BLaER1 (cell line): ENCODE measurements at regions not wholly inside any gene's neighbourhood (a gene's known extent, or its start where the extent isn't known, plus 50 kb on each side); places are given as distances from the start of the nearest gene placed in this dataset.

Source experiments
- H3K27ac ChIP-seq: shearing (Covaris generic); formaldehyde crosslinking; 2 replicates; pipeline ENCODE4 v1.8.1; 2022
- H3K27me3 ChIP-seq: shearing (Covaris generic); formaldehyde crosslinking; 2 replicates; pipeline ENCODE4 v1.8.1; 2022
- H3K36me3 ChIP-seq: shearing (Covaris generic); formaldehyde crosslinking; 2 replicates; pipeline ENCODE4 v1.8.1; 2022
- H3K4me1 ChIP-seq: shearing (Covaris generic); formaldehyde crosslinking; 2 replicates; pipeline ENCODE4 v1.8.1; 2022
- H3K4me2 ChIP-seq: shearing (Covaris generic); formaldehyde crosslinking; 2 replicates; pipeline ENCODE4 v1.8.1; 2022
- H3K4me3 ChIP-seq: shearing (Covaris generic); formaldehyde crosslinking; 2 replicates; pipeline ENCODE4 v1.8.1; 2022
- H3K9ac ChIP-seq: shearing (Covaris generic); formaldehyde crosslinking; 2 replicates; pipeline ENCODE4 v1.8.1; 2022
- H3K9me3 ChIP-seq: shearing (Covaris generic); formaldehyde crosslinking; 2 replicates; pipeline ENCODE4 v1.8.1; 2022
- H4K20me1 ChIP-seq: shearing (Covaris generic); formaldehyde crosslinking; 2 replicates; pipeline ENCODE4 v1.8.1; 2022
- Cebpa-rat ChIP-seq: shearing (Covaris generic); IDR thresholded peaks from 2 replicates; pipeline ENCODE4 v1.8.1; 2022

- no peaks in the 10 kb centered on the region for H4K20me1 ChIP-seq
- 0 out of 2 replicates have a peak overlapping the region, but pooled peaks have one; percentile 10 for H3K27ac ChIP-seq
These were observed 91.9 kb downstream of the FOXF2 start for GRCh38 chr6:1481286-1481685.

GRCh38 chr6:1482381-1483166 lies 93.2 kb downstream of the FOXF2 start:
- TF ChIP-seq Cebpa-rat, result no peak
- no peaks in the 10 kb centered on the region for H4K20me1 ChIP-seq
- H3K36me3 ChIP-seq, result no peaks in the 10 kb centered on the region
- no peak overlapping the region for H3K4me3 ChIP-seq
- no peaks in the 10 kb centered on the region for H3K27me3 ChIP-seq
- no peaks in the 10 kb centered on the region for H3K9me3 ChIP-seq
- peaks cover 15% of the 10 kb centered on the region for H3K4me1 ChIP-seq
- peak overlapping the region; percentile 40; the same call in 1 of the 2 replicates for H3K27ac ChIP-seq
- no peak overlapping the region for H3K9ac ChIP-seq
- H3K4me2 ChIP-seq, result peak overlapping the region; percentile 43

More at GRCh38 chr6:1481286-1481685, 91.9 kb downstream of the FOXF2 start:
- Histone ChIP-seq H3K4me1 (peaks cover 15% of the 10 kb centered on the region), H3K4me2 (no peak overlapping the region), H3K9me3 (no peaks in the 10 kb centered on the region), H3K9ac (no peak overlapping the region), H3K36me3 (no peaks in the 10 kb centered on the region), H3K27me3 (no peaks in the 10 kb centered on the region), H3K4me3 (no peak overlapping the region)
- no peak for TF ChIP-seq Cebpa-rat

GRCh38 chr6:1485678-1486077 lies 96.3 kb downstream of the FOXF2 start:
- H3K4me3 ChIP-seq, result no peak overlapping the region
- no peaks in the 10 kb centered on the region for H3K27me3 ChIP-seq
- H4K20me1 ChIP-seq, result no peaks in the 10 kb centered on the region
- no peak overlapping the region for H3K9ac ChIP-seq
- H3K4me1 ChIP-seq, result peaks cover 22% of the 10 kb centered on the region
- no peak overlapping the region for H3K27ac ChIP-seq
- TF ChIP-seq Cebpa-rat, result no peak
- no peak overlapping the region for H3K4me2 ChIP-seq
- H3K36me3 ChIP-seq, result no peaks in the 10 kb centered on the region
- no peaks in the 10 kb centered on the region for H3K9me3 ChIP-seq

- Histone ChIP-seq H3K9ac (no peak overlapping the region), H3K27me3 (no peaks in the 10 kb centered on the region), H3K27ac (no peak overlapping the region), H3K36me3 (no peaks in the 10 kb centered on the region), H3K9me3 (no peaks in the 10 kb centered on the region), H3K4me3 (no peak overlapping the region), H3K4me2 (no peak overlapping the region), H4K20me1 (no peaks in the 10 kb centered on the region), H3K4me1 (peaks cover 26% of the 10 kb centered on the region)
- TF ChIP-seq Cebpa-rat, result no peak
These were observed 97.0 kb downstream of the FOXF2 start for GRCh38 chr6:1486387-1486786.

GRCh38 chr6:1487239-1487638 lies 97.9 kb downstream of the FOXF2 start:
- no peaks in the 10 kb centered on the region for H3K9me3 ChIP-seq
- no peaks in the 10 kb centered on the region for H3K36me3 ChIP-seq
- H3K4me1 ChIP-seq, result peaks cover 19% of the 10 kb centered on the region
- no peaks in the 10 kb centered on the region for H4K20me1 ChIP-seq
- no peaks in the 10 kb centered on the region for H3K27me3 ChIP-seq
- H3K9ac ChIP-seq, result no peak overlapping the region
- H3K4me3 ChIP-seq, result no peak overlapping the region
- H3K4me2 ChIP-seq, result no peak overlapping the region
- TF ChIP-seq Cebpa-rat, result no peak
- H3K27ac ChIP-seq, result no peak overlapping the region

DNA sequence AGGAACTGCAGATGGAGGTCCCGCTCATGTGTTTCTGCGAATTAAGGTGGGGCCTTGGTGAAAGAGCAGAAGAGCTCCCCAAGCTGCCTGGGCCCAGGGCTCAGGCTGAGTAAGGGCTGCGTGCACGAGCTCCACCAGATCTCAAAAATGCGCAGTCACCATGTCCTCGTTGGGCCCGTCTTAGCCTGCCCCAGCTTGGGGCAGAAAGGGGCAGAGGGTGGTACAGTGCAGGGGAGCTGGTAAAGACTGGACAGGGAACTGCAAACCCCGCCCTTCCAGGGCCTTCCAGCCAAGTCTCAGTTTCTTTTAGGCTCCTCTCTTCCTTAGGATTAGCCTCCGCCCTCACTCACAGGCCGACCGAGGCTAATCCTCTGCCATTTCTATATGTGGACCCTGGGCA lies 101.6 kb downstream of the FOXF2 start:
- H3K27me3 ChIP-seq, result no peaks in the 10 kb centered on the region
- peaks cover 11% of the 10 kb centered on the region for H3K4me1 ChIP-seq
- peak overlapping the region; percentile 36 for H3K4me2 ChIP-seq
- TF ChIP-seq Cebpa-rat, result no peak
- no peaks in the 10 kb centered on the region for H3K9me3 ChIP-seq
- H3K4me3 ChIP-seq, result no peak overlapping the region
- no peak overlapping the region for H3K27ac ChIP-seq
- H3K9ac ChIP-seq, result no peak overlapping the region
- no peaks in the 10 kb centered on the region for H3K36me3 ChIP-seq
- H4K20me1 ChIP-seq, result no peaks in the 10 kb centered on the region

GRCh38 chr6:1491591-1492319 lies 102.4 kb downstream of the FOXF2 start:
- no peak for TF ChIP-seq Cebpa-rat
- H4K20me1 ChIP-seq, result no peaks in the 10 kb centered on the region
- no peaks in the 10 kb centered on the region for H3K27me3 ChIP-seq
- no peak overlapping the region for H3K4me3 ChIP-seq
- H3K4me1 ChIP-seq, result peaks cover 11% of the 10 kb centered on the region
- no peak overlapping the region for H3K9ac ChIP-seq
- no peaks in the 10 kb centered on the region for H3K36me3 ChIP-seq
- no peaks in the 10 kb centered on the region for H3K9me3 ChIP-seq
- H3K27ac ChIP-seq, result no peak overlapping the region
- no peak overlapping the region for H3K4me2 ChIP-seq

DNA sequence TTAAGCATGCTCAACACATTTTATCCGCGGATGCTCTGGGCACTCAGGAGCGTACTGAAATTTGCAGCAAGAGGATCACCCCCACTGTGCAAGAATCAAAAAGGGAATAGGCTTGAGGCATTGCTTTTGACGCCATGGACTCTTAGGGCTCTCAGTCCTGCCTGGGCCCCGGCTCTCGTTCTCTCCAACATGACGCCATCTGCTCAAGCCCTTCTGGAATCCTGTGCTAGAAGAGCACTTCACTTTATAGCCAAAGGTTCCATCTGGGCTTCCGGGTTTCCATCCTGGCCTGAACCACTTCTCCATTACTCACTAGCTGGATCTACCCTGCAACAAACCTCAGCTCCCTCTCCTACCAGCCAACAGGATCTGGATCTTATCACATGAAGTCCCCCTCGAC lies 105.3 kb downstream of the FOXF2 start:
- Histone ChIP-seq H3K9ac (no peak overlapping the region), H4K20me1 (no peaks in the 10 kb centered on the region), H3K4me1 (peaks cover 11% of the 10 kb centered on the region), H3K4me2 (no peak overlapping the region), H3K36me3 (no peaks in the 10 kb centered on the region), H3K27me3 (no peaks in the 10 kb centered on the region), H3K9me3 (no peaks in the 10 kb centered on the region), H3K27ac (no peak overlapping the region), H3K4me3 (no peak overlapping the region)
- TF ChIP-seq Cebpa-rat, result no peak

- Histone ChIP-seq H3K9ac (no peak overlapping the region), H3K27me3 (no peaks in the 10 kb centered on the region), H4K20me1 (no peaks in the 10 kb centered on the region), H3K9me3 (no peaks in the 10 kb centered on the region), H3K4me1 (peaks cover 8% of the 10 kb centered on the region), H3K4me3 (no peak overlapping the region), H3K27ac (no peak overlapping the region), H3K4me2 (no peak overlapping the region), H3K36me3 (no peaks in the 10 kb centered on the region)
- no peak for TF ChIP-seq Cebpa-rat
These were observed 106.0 kb downstream of the FOXF2 start for GRCh38 chr6:1495344-1495743.

- Histone ChIP-seq H3K4me3 (no peak overlapping the region), H3K4me1 (0 out of 2 replicates have a peak, but pooled peaks cover under 1% of the 10 kb centered on the region), H3K9ac (no peak overlapping the region), H3K9me3 (no peaks in the 10 kb centered on the region), H3K27me3 (no peaks in the 10 kb centered on the region), H3K36me3 (no peaks in the 10 kb centered on the region), H3K4me2 (no peak overlapping the region), H3K27ac (no peak overlapping the region), H4K20me1 (no peaks in the 10 kb centered on the region)
- TF ChIP-seq Cebpa-rat, result no peak
These were observed 106.7 kb downstream of the FOXF2 start for GRCh38 chr6:1496092-1496491.
